HAP-1 (cell line): ENCODE measurements at regions not wholly inside any gene's neighbourhood (a gene's known extent, or its start where the extent isn't known, plus 50 kb on each side); places are given as distances from the start of the nearest gene placed in this dataset.
"Not testable (repeated sequence)": the region's sequence is repeated elsewhere in the genome, so short reads cannot be mapped to it uniquely, and the experiment has no call there.

Experiments
- DNase-seq, 2 experiments: peaks; one replicate each; pipeline ENCODE4 v3.0.0-alpha.2; 2016 to 2020; ENCODE audit warnings: low spot score in 2 of 2
- H3K27me3 ChIP-seq: fragments of 250-450 bp; sonication (Bioruptor Pico); 2 replicates; pipeline ENCODE4 v1.5.1; 2020; ENCODE audit warnings: low read depth, mild to moderate bottlenecking, moderate library complexity
- H3K36me3 ChIP-seq: fragments of 250-450 bp; sonication (Bioruptor Pico); replicated peaks from 2 replicates; pipeline ENCODE4 v1.5.1; 2020; ENCODE audit warnings: mild to moderate bottlenecking
- H3K4me1 ChIP-seq: fragments of 250-450 bp; sonication (Bioruptor Pico); 2 replicates; pipeline ENCODE4 v1.5.1; 2020; ENCODE audit warnings: mild to moderate bottlenecking
- H3K4me3 ChIP-seq: fragments of 250-450 bp; sonication (Bioruptor Pico); 2 replicates; pipeline ENCODE4 v1.5.1; 2020; ENCODE audit warnings: mild to moderate bottlenecking, moderate library complexity
- H3K9me3 ChIP-seq: fragments of 250-450 bp; sonication (Bioruptor Pico); 2 replicates; pipeline ENCODE4 v1.5.1; 2020; ENCODE audit warnings: mild to moderate bottlenecking, moderate library complexity
- in situ Hi-C: fragments of 300-500 bp; cut with MboI; formaldehyde crosslinking; loops from 3 replicates; pipeline ENCODE4 v1.14.3; 2020; ENCODE audit warnings: low sequenced_read_pairs, inconsistent platforms, mixed read lengths

GRCh38 chr2:223155956-223156355, 104.0 kb downstream of the KCNE4 start:
- H3K9me3 ChIP-seq: no peaks in the 10 kb centered on the region
- no peaks in the 10 kb centered on the region for H3K4me1 ChIP-seq
- H3K4me3 ChIP-seq: no peak overlapping the region
- no peaks in the 10 kb centered on the region; the same call in 1 of the 2 replicates for H3K27me3 ChIP-seq
- in situ Hi-C loops: no loop called here
- no peaks in the 10 kb centered on the region for H3K36me3 ChIP-seq
- DNase-seq: no peak

GRCh38 chr2:223161873-223162458, 110.0 kb downstream of the KCNE4 start:
- Histone ChIP-seq H3K4me1 (no peaks in the 10 kb centered on the region), H3K36me3 (no peaks in the 10 kb centered on the region), H3K4me3 (no peak overlapping the region), H3K27me3 (no peaks in the 10 kb centered on the region; the same call in 1 of the 2 replicates), H3K9me3 (no peaks in the 10 kb centered on the region)
- DNase-seq: no peak
- in situ Hi-C loops: no loop called here

GRCh38 chr2:223165423-223166214, 113.6 kb downstream of the KCNE4 start:
- H3K27me3 ChIP-seq: no peaks in the 10 kb centered on the region
- no peak for DNase-seq
- in situ Hi-C loops: no loop called here
- H3K36me3 ChIP-seq: no peaks in the 10 kb centered on the region
- no peaks in the 10 kb centered on the region for H3K4me1 ChIP-seq
- H3K4me3 ChIP-seq: no peak overlapping the region
- no peaks in the 10 kb centered on the region for H3K9me3 ChIP-seq

- Histone ChIP-seq H3K36me3 (no peaks in the 10 kb centered on the region), H3K9me3 (no peaks in the 10 kb centered on the region), H3K4me3 (no peak overlapping the region), H3K27me3 (no peaks in the 10 kb centered on the region), H3K4me1 (no peaks in the 10 kb centered on the region)
- no peak for DNase-seq
- in situ Hi-C loops: no loop called here
Measured at GRCh38 chr2:223166215-223166493, 114.2 kb downstream of the KCNE4 start.

GRCh38 chr2:223166983-223167650, 115.1 kb downstream of the KCNE4 start:
- in situ Hi-C loops: no loop called here
- Histone ChIP-seq H3K27me3 (no peaks in the 10 kb centered on the region), H3K4me3 (no peak overlapping the region), H3K4me1 (no peaks in the 10 kb centered on the region), H3K36me3 (no peaks in the 10 kb centered on the region), H3K9me3 (no peaks in the 10 kb centered on the region)
- DNase-seq: no peak

- H3K27me3 ChIP-seq: no peaks in the 10 kb centered on the region
- no peaks in the 10 kb centered on the region for H3K9me3 ChIP-seq
- no peak overlapping the region for H3K4me3 ChIP-seq
- H3K36me3 ChIP-seq: no peaks in the 10 kb centered on the region
- DNase-seq: no peak
- in situ Hi-C loops: no loop called here
- no peaks in the 10 kb centered on the region for H3K4me1 ChIP-seq
Measured at GRCh38 chr2:223169830-223170605, 118.0 kb downstream of the KCNE4 start.

GRCh38 chr2:223176970-223177369, 125.0 kb downstream of the KCNE4 start:
- Histone ChIP-seq H3K27me3 (no peaks in the 10 kb centered on the region), H3K36me3 (no peaks in the 10 kb centered on the region), H3K9me3 (no peaks in the 10 kb centered on the region), H3K4me1 (no peaks in the 10 kb centered on the region), H3K4me3 (no peak overlapping the region)
- no peak for DNase-seq
- in situ Hi-C loops: no loop called here

- Histone ChIP-seq H3K4me3 (no peak overlapping the region), H3K36me3 (no peaks in the 10 kb centered on the region), H3K4me1 (no peaks in the 10 kb centered on the region; the same call in 1 of the 2 replicates), H3K9me3 (no peaks in the 10 kb centered on the region), H3K27me3 (no peaks in the 10 kb centered on the region; the same call in 1 of the 2 replicates)
- in situ Hi-C loops: no loop called here
- DNase-seq: no peak
Measured at GRCh38 chr2:223180463-223180862, 128.5 kb downstream of the KCNE4 start.

GRCh38 chr2:223181561-223181960, 129.6 kb downstream of the KCNE4 start:
- H3K4me3 ChIP-seq: no peak overlapping the region
- no peaks in the 10 kb centered on the region for H3K9me3 ChIP-seq
- no peaks in the 10 kb centered on the region; the same call in 1 of the 2 replicates for H3K27me3 ChIP-seq
- in situ Hi-C loops: no loop called here
- DNase-seq: no peak
- peaks cover 2% of the 10 kb centered on the region for H3K4me1 ChIP-seq
- H3K36me3 ChIP-seq: no peaks in the 10 kb centered on the region

- Histone ChIP-seq H3K9me3 (no peaks in the 10 kb centered on the region), H3K4me1 (peaks cover 2% of the 10 kb centered on the region), H3K27me3 (no peaks in the 10 kb centered on the region; the same call in 1 of the 2 replicates), H3K36me3 (no peaks in the 10 kb centered on the region), H3K4me3 (no peak overlapping the region)
- DNase-seq: no peak
- in situ Hi-C loops: no loop called here
Measured at GRCh38 chr2:223182356-223182755, 130.4 kb downstream of the KCNE4 start.

- no peaks in the 10 kb centered on the region; the same call in 1 of the 2 replicates for H3K27me3 ChIP-seq
- H3K9me3 ChIP-seq: no peaks in the 10 kb centered on the region
- H3K36me3 ChIP-seq: no peaks in the 10 kb centered on the region
- no peak overlapping the region for H3K4me3 ChIP-seq
- in situ Hi-C loops: no loop called here
- H3K4me1 ChIP-seq: peaks cover 8% of the 10 kb centered on the region
- peak; percentile 41 to 45 for DNase-seq
Measured at GRCh38 chr2:223185638-223186037, 133.6 kb downstream of the KCNE4 start.

GRCh38 chr2:223187256-223187655, 135.3 kb downstream of the KCNE4 start:
- H3K9me3 ChIP-seq: no peaks in the 10 kb centered on the region

GRCh38 chr2:223190561-223191206, 138.7 kb downstream of the KCNE4 start:
- H3K9me3 ChIP-seq, H3K27me3 ChIP-seq, H3K36me3 ChIP-seq, in situ Hi-C loops, H3K4me3 ChIP-seq: not testable (repeated sequence)
- peak; percentile 20 to 56 for DNase-seq
- H3K4me1 ChIP-seq: peaks cover 12% of the 10 kb centered on the region

More at GRCh38 chr2:223187256-223187655, 135.3 kb downstream of the KCNE4 start:
- H3K4me3 ChIP-seq: no peak overlapping the region
- no peak for DNase-seq
- no peaks in the 10 kb centered on the region for H3K36me3 ChIP-seq
- H3K27me3 ChIP-seq: no peaks in the 10 kb centered on the region; the same call in 1 of the 2 replicates
- H3K4me1 ChIP-seq: peaks cover 14% of the 10 kb centered on the region
- in situ Hi-C loops: no loop called here
